ENCODE measurements at regions not wholly inside any gene's neighbourhood (a gene's known extent, or its start where the extent isn't known, plus 50 kb on each side); places are given as distances from the start of the nearest gene placed in this dataset.
"Not testable (repeated sequence)": the region's sequence is repeated elsewhere in the genome, so short reads cannot be mapped to it uniquely, and the experiment has no call there.

DNA sequence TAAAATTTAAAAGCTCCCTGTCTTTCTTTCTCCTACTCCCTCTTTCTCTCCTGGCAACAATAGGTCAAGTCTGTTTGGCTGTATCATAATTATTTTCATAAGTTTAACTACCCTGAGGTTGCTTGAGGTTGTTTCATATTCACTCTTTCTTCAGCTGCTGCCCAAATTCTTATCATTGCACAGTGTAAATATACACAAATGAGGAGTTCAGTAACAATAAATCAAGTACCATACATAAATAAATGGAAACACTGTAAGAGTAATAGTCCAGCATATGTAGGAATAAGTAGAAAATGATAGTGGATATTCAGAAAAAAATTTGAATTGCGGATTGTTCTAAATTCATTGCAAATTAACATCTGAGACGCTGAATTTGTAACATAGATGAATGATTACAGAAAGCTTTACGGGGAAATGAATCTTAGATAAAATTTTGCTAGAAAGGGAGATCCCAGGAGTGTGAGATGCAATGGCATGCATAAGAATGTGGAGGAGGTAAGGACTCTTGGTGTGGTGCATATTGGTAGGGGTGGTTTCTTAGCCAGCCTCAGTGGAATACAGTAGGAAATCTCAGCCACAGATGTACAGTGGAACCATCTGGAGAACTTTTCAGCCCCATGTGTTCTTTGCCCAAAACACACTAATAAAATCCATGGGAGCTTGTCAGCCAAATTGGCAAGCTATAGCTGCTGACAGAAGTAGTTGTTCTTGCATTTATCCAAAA lies 480.7 kb downstream of the HTR1B start:
- DNase-seq (ENCODE audit: low spot score) = no peak

DNA sequence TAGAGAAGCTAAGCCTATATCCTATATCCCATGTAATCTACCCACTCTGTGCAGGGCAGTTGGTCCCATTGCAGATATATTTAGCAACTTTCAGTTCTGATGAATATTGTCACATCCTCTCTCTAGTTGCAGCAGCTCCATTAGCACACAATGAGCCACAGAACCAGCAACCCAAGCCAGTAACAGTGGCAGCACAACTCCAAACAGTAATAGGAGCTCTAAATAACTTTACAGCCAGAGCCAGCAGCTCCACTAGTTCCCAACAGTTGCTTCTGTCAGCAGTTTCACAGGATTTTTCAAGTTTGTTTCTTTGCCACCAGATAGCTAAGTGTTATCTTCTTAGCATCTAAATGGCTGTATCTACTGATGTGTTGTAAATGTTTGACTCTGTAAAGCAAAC lies 490.8 kb downstream of the HTR1B start:
- DNase-seq (ENCODE audit: low spot score) = no peak

DNA sequence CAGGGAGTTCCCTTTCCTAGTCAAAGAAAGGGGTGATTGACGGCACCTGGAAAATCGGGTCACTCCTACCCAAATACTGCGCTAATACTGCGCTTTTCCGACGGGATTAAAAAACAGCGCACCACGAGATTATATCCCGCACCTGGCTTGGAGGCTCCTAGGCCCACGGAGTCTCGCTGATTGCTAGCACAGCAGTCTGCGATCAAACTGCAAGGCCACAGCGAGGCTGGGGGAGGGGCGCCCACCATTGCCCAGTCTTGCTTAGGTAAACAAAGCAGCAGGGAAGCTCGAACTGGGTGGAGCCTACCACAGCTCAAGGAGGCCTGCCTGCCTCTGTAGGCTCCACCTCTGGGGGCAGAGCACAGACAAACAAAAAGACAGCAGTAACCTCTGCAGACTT lies 504.1 kb downstream of the HTR1B start:
- not testable (repeated sequence) for DNase-seq (ENCODE audit: low spot score)

DNA sequence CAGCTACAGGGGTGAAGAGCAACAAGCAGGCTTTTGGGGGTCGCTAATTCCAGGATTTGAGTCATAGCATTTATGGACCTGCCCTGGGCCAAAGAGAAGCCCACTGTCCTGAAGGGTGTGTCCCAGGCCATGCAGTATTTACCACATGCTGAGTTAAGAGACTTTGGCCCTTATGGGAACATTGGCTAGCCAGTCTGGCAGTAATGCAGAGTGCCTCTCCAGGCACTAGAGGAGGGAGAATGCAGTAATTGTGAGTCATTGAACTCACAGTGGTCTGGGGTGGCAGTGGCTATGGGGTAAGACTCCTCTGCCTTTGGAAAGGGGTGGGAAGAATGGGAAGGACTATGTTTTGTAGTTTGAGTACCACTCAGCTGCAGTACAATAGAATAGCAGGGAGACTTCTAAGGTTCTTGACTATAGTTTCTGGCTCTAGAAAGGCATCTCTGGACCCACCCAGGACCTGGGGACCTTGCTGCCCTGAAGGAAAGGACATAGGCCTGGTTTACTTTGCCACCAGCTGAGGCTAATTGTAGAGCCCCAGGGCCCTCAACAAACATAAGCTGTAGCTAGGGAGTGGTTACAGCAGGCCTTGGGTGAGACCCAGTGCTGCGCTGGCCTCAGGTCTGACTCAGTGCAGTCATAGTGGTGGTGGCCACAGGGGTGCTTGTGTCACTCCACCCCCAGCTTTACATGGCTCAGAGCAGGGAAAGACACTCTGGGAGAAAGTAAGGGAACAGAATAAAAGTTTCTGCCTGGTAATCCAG lies 520.9 kb downstream of the HTR1B start:
- no peak for DNase-seq (ENCODE audit: low spot score)

DNA sequence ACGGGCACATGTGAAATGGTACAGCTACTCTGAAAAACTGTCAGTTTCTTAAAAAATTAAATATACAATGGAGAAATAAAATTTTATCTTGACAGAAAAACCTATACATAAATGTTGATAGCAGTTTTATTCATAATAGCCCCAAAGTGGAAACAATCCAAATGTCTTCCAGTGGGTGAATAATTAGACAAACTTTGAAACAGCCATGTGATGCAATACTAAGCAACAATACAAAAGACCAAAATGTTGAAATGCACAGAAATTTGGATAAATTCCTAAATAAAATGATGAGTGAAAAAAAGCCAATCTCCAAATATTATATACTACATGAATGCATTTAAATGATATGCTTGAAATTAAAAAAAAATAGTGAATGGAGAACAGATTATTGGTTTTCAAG lies 523.1 kb downstream of the HTR1B start:
- no peak for DNase-seq (ENCODE audit: low spot score)

DNA sequence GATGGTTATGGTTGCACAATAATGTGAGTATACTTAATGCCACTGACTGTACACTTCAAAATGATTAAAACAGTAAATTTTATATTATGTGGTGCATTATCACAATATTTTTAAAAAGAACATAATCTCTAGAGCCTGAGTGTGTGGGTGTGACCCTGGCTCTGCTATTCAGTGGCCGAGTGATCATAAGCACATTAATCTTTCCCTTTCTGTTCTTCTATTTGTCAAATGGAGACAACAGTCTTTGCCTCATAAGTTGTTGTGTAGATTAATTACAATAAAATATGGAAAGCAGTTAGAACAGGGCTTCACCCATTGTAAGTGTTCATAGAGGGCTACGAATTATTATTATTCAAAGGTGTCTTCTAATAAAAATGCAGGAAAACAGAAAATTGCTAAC lies 548.6 kb downstream of the HTR1B start:
- DNase-seq (ENCODE audit: low spot score) = no peak

DNA sequence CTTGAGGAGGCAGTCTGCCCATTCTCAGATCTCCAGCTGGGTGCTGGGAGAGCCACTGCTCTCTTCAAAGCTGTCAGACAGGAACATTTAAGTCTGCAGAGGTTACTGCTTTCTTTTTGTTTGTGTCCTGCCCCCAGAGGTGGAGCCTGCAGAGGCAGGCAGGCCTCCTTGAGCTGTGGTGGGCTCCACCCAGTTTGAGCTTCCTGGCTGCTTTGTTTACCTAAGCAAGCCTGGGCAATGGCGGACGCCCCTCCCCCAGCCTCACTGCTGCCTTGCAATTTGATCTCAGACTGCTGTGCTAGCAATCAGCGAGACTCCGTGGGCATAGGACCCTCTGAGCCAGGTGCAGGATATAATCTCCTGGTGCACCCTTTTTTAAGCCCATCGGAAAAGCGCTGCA lies 557.8 kb downstream of the HTR1B start:
- not testable (repeated sequence) for DNase-seq (ENCODE audit: low spot score)

DNA sequence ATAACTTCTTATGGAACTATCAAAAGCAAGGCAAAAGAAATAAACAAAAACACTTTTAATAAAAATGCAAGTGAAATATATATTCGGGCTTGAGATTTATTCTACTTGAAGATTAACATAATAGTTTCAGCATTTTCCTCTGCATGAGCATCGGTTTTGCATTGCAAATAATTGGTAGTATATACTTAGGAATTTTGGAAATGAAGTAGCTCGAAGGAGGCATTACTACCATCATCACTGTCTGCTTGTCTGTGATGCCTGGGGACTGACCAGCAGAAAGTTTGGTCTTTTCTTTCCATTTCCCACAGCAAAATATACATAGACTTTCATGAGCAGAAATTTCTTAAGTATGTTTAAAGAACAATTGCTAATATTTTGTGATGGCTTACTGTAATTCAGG lies 570.7 kb downstream of the HTR1B start:
- DNase-seq (ENCODE audit: low spot score) = no peak

DNA sequence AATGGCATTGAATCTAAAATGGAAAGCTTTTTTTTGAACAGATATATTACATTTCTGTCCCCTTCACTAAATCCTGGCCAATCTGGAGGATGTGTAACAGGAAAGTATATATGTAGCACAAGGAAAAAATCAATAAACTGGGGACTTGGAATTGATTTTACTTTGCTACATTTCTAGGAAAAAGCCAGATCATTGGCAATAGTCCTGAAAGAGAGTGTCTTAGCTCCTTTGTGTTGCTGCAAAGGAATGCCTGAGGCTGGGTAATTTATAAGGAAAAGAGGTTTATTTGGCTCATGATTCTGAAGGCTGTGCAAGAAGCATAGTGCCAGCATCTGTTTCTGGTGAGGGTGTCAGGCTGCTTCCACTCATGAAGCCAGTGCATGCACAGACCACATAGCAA lies 574.9 kb downstream of the HTR1B start:
- no peak for DNase-seq (ENCODE audit: low spot score)

DNA sequence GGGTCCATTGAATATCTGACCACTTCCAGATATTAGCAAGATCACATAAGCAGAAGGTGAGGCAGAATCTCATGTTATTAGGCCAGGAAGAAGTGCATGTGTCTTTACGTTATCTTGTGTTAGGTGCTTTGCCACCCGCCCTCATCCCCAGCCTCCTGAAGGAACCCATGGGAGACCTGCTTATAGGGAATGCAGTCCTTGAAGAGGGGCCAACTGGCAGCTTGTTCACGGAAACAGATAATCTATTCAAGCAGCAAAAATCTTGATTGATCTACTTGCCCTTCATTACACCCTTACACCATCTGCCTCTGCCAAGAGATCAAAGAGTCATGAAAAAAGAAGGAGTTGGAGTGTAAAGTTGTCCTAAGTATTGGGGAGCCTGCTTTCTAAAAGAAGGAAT lies 576.4 kb downstream of the HTR1B start:
- no peak for DNase-seq (ENCODE audit: low spot score)

DNA sequence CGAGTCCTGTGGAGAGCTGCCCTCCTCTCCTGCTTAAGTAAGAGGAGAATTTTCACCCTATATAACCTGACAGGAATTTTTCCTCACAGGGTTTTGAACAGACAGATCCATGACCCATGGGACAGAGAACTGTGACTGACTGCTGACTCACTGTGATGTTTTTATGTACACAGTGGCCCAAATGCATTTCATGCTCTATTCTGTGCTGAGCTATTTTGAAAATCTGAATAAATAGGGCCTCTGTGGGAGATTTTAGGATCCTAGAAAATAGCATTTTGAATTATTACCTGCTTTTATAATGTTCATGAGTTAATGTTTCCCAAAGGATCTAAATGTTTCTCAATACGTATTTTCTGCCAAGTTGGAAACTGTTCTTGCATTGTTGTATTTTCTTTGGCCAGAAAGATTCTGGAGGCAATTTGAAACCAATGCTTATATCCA lies 577.4 kb downstream of the HTR1B start:
- no peak for DNase-seq (ENCODE audit: low spot score)

DNA sequence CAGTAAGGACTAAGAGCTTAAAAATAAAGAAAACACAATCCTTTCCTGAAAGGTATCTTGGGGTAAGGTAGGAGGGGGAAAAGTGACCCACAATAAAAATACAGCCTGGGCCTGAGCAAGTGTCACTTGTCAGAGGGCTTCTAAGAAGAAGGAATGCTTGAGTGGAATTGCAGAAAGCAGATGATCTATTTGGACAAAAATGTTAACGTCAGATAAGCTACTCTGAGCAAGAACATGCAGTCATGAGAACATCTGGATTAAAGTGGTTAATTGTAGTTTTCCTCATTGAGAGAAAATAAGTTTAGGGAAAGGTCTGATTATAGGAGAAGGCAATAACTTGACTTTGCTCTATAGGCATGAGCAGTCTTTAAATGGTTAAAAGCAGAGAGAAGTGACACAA lies 581.9 kb downstream of the HTR1B start:
- DNase-seq (ENCODE audit: low spot score) = no peak

DNA sequence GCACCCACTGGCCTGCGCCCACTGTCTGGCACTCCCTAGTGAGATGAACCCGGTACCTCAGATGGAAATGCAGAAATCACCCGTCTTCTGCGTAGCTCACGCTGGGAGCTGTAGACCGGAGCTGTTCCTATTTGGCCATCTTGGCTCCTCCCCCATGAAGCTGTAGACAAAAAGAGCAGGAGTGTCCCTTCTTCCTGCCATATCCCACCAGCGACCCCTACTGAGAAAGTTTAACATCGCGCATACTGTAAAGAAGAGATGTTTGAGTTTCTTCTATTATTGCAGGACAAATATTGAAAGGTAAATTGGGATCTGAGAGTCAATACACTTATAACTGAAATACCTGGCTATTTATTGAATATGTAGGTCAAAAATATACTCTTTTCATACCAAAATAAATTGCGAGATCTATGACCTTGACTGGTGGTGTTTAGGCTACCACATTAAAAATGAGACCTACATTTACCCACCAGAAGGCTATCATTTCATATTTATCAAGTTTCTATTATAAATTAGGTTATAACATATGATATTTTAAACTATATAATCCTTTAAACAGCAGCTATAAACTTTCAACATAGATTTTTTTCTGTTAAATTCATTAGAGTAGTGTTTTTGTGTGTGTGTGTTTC lies 586.3 kb downstream of the HTR1B start:
- DNase-seq (ENCODE audit: low spot score) = peak; percentile 65

DNA sequence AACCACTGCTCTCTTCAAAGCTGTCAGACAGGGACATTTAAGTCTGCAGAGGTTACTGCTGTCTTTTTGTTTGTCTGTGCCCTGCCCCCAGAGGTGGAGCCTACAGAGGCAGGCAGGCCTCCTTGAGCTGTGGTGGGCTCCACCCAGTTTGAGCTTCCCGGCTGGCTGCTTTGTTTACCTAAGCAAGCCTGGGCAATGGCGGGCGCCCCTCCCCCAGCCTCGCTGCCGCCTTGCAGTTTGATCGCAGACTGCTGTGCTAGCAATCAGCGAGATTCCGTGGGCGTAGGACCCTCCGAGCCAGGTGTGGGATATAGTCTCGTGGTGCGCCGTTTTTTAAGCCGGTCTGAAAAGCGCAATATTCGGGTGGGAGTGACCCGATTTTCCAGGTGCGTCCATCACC lies 586.9 kb downstream of the HTR1B start:
- DNase-seq (ENCODE audit: low spot score) = not testable (repeated sequence)

DNA sequence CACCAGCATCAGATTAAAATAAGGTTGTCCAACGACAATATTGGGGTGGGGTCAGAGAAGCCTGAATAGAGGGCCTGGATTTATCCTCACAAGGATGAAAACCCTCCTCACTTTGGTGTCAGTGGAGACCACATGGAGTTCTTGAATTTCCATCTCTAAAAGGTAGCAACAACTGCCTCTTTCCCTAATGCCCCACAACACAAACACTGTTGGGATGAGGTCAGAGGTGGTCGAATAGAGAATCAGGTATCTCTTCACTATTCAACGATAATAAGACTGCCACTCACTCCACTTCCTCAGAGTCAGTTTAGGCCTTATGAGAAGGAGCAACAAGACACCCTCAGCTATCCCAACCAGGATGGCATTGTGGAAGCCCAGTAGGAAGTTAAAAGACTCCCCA lies 596.1 kb downstream of the HTR1B start:
- no peak for DNase-seq (ENCODE audit: low spot score)

DNA sequence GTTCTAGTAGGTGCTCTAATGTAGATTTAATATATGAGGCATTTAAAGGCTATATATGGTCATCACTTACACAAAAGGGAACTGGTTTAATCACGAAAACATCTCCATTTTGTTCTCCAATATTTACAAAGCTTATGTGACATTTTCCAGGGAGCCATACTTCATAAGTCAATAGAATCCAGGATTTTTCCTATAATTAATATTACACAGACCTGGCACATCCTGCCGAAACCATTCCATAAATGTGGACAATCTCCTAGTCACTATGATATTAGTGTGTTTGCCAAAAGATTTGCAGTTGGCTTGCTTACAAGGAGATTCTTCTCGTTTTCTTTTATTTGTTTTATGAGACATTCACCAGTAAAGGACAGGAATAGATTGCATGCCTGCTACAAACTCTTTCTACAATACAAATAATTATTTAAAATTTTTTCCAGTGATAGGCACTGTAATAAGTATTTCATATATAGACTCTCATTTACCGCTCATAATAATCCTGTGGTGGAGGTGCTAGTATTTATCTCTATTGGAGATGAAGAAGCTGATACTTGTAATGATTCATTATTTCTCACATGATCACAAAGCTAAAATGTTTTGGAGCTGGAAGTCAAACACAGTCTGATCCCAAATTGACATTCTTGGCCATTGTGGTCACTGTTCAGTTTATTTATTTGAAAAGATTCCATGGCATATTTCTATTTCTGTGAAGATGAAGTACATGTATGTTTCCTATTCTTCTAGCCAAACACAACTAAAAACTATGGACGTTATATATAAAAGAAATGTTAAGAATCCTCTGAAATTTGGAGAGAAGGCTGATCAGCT lies 597.0 kb downstream of the HTR1B start:
- DNase-seq (ENCODE audit: low spot score) = no peak

DNA sequence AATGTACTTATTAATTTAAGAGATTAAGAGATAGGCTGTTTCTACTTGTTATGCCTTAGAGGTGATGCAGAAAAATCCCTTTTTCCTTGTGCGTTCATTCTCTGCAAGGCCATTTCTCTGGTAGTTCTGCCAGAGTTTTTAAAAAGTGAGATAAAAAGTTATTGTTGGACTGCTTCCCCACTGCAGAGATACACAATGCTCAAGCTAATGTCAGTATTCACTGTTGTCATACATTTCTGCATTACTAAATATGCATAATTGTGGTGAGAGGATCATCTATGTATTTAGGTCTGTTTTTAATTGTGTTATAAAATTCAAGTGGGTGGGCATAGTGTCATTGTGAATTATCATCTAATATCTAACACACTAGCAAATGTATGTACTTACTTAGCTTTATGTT lies 600.4 kb downstream of the HTR1B start:
- no peak for DNase-seq (ENCODE audit: low spot score)

DNA sequence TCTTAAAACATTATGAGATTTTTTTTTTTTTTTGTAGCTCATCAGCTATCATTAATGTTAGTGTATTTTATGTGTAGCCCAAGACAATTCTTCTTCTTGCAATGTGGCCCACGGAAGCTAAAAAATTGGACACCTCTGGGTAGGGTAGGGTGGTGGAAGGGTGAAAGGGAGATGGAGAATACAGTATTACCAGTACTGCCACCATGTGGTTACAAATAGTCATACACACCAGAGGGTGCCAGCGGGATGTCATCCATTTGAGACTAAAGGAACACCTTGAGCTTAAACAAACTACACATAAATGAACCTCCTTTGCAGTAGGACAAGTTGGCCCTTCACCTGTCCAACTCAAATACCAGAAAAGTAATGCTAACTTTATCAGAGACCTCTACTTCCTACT lies 601.9 kb downstream of the HTR1B start:
- no peak for DNase-seq (ENCODE audit: low spot score)

DNA sequence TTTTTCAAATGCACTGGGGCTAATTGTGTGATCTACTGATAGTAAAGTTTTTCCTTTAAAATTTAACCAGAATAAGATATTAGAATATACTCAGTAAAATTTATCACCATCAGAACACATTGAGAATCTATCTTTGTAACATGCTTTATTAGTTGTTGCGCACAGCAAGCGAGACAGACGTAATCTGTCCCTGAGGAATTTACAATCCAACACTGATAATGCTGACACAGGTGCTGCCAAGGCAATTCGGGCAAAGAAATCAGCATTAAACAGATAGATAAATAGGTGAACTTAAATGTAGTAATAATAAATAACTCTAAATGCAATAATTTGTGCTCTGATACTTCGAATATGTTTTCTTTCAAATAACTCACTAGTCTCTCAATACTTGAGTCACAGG lies 607.2 kb downstream of the HTR1B start:
- no peak for DNase-seq (ENCODE audit: low spot score)

DNA sequence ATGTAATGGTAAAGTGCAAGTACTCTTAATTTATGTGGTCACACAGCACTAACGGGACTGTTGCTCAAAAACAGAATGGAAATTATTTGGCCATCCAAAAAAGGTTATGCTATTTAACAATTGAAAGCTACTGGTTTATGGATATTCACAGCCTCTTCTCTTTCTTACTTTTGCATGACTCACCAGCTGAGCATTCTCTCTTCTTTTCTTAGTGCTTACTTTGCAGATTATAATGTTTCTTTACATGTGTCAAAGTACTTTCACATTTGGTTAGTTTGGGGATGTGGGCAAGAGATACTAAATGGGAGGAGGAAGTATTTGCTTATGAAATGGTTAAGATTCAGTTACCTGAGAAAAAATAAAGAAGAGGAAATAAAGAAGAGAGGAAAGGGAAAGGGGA lies 610.5 kb downstream of the HTR1B start:
- no peak for DNase-seq (ENCODE audit: low spot score)

DNA sequence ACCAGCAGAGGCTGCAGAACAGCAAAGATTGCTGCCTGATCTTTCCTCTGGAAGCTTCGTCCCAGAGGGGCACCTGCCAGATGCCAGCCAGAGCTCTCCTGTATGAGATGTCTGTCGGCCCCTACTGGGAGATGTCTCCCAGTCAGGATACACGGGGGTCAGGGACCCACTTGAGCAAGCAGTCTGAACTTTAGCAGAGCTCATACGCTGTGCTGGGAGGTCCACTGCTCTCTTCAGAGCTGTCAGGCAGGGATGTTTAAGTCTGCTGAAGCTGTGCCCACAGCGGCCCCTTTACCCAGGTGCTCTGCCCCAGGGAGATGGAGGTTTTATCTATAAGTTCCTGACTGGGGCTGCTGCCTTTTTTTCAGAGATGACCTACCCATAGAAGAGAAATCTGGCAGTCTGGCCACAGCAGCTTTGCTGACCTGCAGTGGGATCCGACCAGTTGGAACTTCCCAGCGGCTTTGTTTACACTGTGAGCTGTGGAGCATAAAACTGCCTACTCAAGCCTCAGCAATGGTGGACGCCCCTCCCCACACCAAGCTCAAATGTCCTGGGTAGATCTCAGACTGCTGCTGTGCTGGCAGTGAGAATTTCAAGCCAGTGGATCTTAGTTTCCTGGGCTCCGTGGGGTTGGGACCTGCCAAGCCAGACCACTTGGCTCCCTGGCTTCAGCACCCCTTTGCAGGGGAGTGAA lies 613.9 kb downstream of the HTR1B start:
- not testable (repeated sequence) for DNase-seq (ENCODE audit: low spot score)

Measured in mucosa of gallbladder (tissue), 1 donor.